Urinary bladder (tissue), 3 donors: ENCODE measurements at regions not wholly inside any gene's neighbourhood (a gene's known extent, or its start where the extent isn't known, plus 50 kb on each side); places are given as distances from the start of the nearest gene placed in this dataset.
"Not testable (repeated sequence)": the region's sequence is repeated elsewhere in the genome, so short reads cannot be mapped to it uniquely, and the experiment has no call there.

Source experiments
- DNase-seq: peaks from one replicate; pipeline ENCODE4 v3.0.0-alpha.2; 2015; ENCODE audit errors: extremely low spot score
- H3K27ac ChIP-seq: one replicate; pipeline ENCODE4 v1.5.1; 2013; ENCODE audit warnings: low read depth, mild to moderate bottlenecking, moderate library complexity
- H3K36me3 ChIP-seq: one replicate; pipeline ENCODE4 v1.6.1; 2013; ENCODE audit warnings: mild to moderate bottlenecking, moderate library complexity; ENCODE audit not compliant: insufficient read depth
- H3K4me1 ChIP-seq: one replicate; pipeline ENCODE4 v1.6.1; 2013; ENCODE audit warnings: mild to moderate bottlenecking, moderate library complexity; ENCODE audit not compliant: insufficient read depth
- H3K4me3 ChIP-seq: one replicate; pipeline ENCODE4 v1.5.1; 2013; ENCODE audit warnings: low read depth, low read length
- WGBS: extraction: QIAGEN DNeasy Blood & Tissue Kit; methylation state at CpG from one replicate; pipeline ENCODE4 v1.1.7; 2013; 5-methylcytosine and 5-hydroxymethylcytosine counted together
- donor health status: healthy with polysubstance abuse.
- donor health status: healthy.

DNA sequence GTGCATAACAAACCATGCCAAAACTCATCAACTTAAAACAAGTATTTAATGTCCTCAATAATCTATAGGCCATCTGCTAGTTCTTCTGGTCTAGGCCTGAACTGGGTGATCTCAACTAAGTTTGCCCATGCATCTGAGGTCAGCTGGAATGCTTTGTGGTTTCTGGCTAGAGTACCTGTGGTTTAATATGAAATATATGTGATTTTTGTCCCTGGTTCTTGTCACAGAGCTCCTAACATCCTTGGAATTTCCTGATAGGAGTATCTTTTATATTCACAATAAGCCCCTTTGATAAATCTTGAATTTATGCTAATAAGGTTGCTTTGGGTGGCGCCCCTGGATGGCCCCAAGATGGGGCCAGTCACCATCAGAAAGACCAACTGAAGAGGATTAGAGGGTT, 535.9 kb downstream of the DNAH5 start:
- no peak overlapping the region for H3K27ac ChIP-seq
- no peak for DNase-seq
- 42% methylated on average over 1 of the region's 1 CpG for WGBS
- no peaks in the 10 kb centered on the region for H3K36me3 ChIP-seq
- no peak overlapping the region for H3K4me3 ChIP-seq
- no peaks in the 10 kb centered on the region for H3K4me1 ChIP-seq

DNA sequence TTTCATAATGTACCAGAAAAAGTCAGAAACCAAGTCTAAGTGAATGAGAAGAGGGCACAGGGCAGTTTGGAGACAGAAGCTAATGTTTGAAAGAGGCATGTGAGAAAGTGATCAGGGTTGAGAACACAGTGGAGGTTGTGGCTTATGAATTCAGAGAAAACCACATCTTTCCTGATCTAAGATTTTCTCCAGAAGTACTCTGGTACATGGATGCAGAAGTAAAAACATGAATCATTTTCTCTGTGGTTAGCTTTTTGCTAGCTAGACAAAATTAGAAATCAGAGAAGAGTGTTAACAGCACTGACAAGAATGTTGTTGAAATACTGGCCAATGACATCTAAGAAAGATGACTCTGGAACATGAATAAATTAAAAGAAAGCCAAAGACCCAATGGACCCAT, 541.1 kb downstream of the DNAH5 start:
- Histone ChIP-seq H3K27ac (no peak overlapping the region), H3K4me3 (no peak overlapping the region), H3K36me3 (no peaks in the 10 kb centered on the region), H3K4me1 (no peaks in the 10 kb centered on the region)
- no peak for DNase-seq

DNA sequence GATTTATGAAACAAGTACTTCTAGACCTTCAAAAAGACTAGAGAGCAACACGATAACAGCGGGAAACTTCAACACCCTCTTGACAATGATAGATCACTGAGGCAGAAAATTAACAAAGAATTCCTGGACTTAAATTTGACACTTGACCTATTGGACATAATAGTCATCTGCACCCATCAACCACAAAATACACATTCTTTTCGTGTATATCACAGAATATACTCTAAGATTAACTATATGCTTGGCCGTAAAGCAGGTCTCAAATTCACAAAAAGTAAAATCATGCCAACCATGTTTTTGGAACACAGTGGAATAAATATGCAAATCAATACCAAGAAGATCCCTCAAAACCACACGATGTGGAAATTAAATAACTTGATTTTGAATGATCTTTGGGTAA, 559.4 kb downstream of the DNAH5 start:
- no peak overlapping the region for H3K27ac ChIP-seq
- H3K36me3 ChIP-seq: no peaks in the 10 kb centered on the region
- H3K4me3 ChIP-seq: no peak overlapping the region
- WGBS: 79% methylated on average over 5 of the region's 5 CpGs
- H3K4me1 ChIP-seq: no peaks in the 10 kb centered on the region
- DNase-seq: no peak

DNA sequence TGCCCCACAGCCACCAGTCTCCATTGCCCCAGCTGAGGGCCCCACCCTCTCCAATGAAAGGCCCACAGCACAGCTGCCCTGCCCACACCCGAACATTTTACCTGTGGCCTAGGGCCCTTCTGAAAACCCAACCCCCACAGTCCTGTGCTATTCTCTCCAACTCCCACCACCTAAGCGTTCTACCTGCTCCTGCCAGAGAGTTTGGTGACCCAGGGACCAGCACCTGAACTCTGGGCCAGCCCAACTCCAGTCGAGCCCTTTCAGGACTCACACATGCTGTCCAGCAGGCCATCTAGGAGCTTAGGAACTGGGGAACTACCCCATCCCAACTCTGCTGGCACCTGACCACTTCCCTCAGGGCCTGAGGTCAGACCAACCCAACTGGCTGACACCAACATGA, 562.3 kb downstream of the DNAH5 start:
- WGBS: 75% methylated on average over 3 of the region's 3 CpGs
- DNase-seq: no peak

DNA sequence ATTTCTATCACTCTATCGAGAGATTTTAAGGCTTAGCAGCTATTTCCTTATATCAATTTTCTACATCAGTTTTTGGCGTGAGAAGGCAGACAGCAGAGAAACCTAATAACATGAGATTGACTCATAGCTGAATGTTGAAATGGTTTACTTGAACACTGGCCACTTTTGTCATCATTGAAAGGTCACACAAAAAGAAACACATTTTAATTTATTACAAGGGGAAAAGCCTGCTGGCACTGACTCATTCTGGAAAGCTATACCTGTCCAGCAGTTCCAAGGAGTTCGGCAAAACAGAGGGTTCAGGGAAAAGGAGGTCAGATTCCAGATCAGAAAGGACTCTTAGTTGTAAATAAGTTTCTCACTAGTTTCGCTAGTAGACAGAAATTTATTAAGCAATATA, 566.4 kb downstream of the DNAH5 start:
- no peak for DNase-seq
- WGBS: 77% methylated on average over 4 of the region's 4 CpGs
- Histone ChIP-seq H3K27ac (no peak overlapping the region), H3K4me3 (no peak overlapping the region), H3K4me1 (no peaks in the 10 kb centered on the region), H3K36me3 (no peaks in the 10 kb centered on the region)

More for the DNA sequence above, 562.3 kb downstream of the DNAH5 start:
- no peak overlapping the region for H3K4me3 ChIP-seq
- no peaks in the 10 kb centered on the region for H3K36me3 ChIP-seq
- no peak overlapping the region for H3K27ac ChIP-seq
- H3K4me1 ChIP-seq: no peaks in the 10 kb centered on the region

DNA sequence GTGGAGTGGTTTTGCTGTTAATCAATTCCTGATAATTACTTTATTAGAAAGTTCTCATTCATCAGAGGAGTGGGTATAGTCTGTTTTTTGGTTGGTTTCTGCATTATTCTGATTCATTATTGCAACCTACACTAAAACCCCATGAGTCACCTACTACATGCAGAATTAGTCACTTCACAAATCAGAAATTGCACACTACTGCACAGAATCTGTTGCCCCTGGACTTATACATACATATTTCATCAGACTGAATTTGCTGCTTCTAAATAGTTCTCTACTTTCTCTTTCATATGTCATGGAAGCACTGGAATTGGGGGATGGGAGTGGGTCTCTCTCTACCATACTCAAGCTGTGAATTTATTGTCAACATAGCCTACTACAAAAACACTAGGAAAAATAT, 585.1 kb downstream of the DNAH5 start:
- H3K36me3 ChIP-seq: no peaks in the 10 kb centered on the region
- no peak overlapping the region for H3K27ac ChIP-seq
- H3K4me1 ChIP-seq: no peaks in the 10 kb centered on the region
- no peak for DNase-seq
- H3K4me3 ChIP-seq: no peak overlapping the region

DNA sequence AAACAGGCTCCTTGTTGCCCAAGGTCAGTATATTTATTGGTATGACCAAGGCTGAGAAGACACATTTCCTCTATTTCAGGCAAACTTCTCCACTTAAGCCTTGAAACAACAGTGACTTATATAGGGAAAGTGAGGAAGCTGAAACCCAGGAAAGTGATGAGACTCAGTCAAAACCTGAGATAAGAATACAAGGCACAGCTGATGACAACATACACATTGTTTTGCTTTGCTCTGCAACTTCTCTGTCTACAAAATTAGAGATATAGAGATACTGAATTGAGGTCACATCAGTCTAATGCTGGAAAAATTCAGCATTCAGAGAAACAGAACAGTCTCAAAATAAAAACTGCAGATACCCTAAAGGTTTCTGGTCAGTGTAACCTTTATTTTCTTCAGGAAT, 586.1 kb downstream of the DNAH5 start:
- H3K4me3 ChIP-seq: no peak overlapping the region
- DNase-seq: no peak
- H3K36me3 ChIP-seq: no peaks in the 10 kb centered on the region
- H3K27ac ChIP-seq: no peak overlapping the region
- no peaks in the 10 kb centered on the region for H3K4me1 ChIP-seq

DNA sequence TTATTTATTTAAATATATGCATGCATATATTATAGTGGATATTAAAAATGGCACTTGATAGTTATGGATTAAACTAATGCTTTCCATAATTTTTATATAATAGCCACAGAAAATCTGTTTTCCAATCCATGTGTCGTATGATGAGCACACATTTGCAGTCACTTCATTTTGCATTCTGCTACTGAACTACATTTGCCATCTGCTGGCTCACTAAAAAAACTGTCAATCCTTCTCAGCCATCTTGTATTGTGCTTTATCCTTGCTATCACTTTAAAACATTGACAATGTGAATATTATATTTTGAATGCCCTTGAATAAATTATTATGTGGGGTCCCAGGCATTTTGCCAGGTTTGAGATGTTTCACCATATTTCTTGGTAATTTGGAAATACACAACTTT, 586.6 kb downstream of the DNAH5 start:
- no peak for DNase-seq
- Histone ChIP-seq H3K27ac (no peak overlapping the region), H3K36me3 (no peaks in the 10 kb centered on the region), H3K4me3 (no peak overlapping the region), H3K4me1 (no peaks in the 10 kb centered on the region)
- 36% methylated on average over 1 of the region's 1 CpG for WGBS

DNA sequence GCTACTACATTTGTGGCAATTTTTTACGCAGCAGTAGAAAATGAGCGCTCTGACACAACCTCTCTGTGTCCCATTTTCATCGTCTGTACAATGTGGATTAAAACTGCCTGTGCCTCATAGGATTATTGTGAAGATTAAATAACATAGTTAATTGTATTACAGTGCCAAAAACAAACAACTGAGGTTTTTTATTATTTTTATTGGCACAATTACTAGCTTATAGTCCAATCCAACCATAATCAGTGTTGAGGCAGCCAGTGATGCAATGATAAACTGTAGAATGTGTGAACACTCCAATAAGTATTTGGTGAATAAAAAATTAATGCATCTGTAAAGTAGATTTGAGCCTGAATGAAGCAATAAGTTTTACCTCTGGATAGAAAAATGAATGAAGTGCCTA, 588.3 kb downstream of the DNAH5 start:
- Histone ChIP-seq H3K36me3 (no peaks in the 10 kb centered on the region), H3K27ac (no peak overlapping the region), H3K4me1 (no peaks in the 10 kb centered on the region), H3K4me3 (no peak overlapping the region)
- WGBS: 77% methylated on average over 3 of the region's 3 CpGs
- DNase-seq: no peak

DNA sequence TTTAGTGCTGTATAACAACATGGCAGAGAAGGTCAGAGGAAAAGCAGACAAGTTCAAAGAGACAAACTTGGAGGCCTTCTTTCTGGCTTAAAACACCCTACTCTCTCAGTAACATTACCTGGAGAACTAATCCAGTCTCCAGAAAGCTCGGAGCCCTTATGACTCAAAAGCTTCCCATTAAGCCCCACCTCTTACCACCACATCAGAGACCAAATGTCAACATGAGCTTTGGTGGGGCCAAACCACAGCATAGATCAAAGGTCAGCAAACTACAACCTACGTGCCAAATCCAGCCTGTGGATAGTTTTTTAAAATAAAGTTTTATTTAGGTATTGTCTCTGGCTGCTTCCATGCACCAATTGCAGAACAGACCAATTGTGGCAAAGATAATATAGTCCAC, 589.9 kb downstream of the DNAH5 start:
- no peak overlapping the region for H3K4me3 ChIP-seq
- H3K4me1 ChIP-seq: no peaks in the 10 kb centered on the region
- H3K27ac ChIP-seq: no peak overlapping the region
- DNase-seq: no peak
- 47% methylated on average over 2 of the region's 2 CpGs for WGBS
- H3K36me3 ChIP-seq: no peaks in the 10 kb centered on the region

DNA sequence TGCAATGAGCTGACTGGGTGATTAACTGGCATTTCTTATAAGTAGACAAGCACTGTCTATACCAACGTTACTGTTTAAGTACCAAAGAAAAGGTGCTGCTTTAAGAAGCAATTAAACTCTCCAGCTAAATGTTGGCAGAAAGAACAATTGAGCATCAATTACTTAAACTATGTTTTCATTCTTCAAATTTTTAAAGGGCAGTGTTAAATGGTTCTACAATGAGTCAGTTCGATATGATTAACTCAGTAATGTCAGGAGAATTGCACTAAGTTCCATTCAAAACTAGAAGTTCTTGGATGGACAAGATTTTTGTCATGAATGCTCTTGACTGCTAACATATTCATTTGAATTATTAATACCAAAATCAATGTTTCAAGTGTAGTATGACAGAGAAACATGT, 593.7 kb downstream of the DNAH5 start:
- Histone ChIP-seq H3K27ac (no peak overlapping the region), H3K4me1 (no peaks in the 10 kb centered on the region), H3K36me3 (no peaks in the 10 kb centered on the region), H3K4me3 (no peak overlapping the region)
- 64% methylated on average over 2 of the region's 2 CpGs for WGBS
- no peak for DNase-seq

DNA sequence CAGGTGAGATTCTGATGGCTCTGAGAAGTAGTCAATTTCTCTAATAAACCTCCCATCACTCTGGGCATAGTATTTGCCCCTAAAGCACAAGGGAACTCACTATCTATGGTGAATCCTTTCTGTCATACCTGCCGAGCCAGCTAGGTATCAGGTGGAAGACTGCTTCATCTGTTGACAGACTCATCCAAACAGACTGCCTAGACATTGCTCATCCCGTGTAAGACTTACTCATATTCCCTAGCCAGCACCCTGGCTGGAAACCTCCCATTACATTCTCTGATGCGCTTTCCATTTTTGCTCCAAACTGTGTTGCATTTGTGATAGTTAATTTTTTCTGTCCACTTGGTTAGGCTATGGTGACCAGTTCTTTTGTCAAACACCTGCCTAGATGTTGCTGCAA, 595.9 kb downstream of the DNAH5 start:
- Histone ChIP-seq H3K36me3 (no peaks in the 10 kb centered on the region), H3K27ac (no peak overlapping the region), H3K4me1 (no peaks in the 10 kb centered on the region), H3K4me3 (no peak overlapping the region)
- WGBS: 82% methylated on average over 3 of the region's 3 CpGs
- DNase-seq: no peak

DNA sequence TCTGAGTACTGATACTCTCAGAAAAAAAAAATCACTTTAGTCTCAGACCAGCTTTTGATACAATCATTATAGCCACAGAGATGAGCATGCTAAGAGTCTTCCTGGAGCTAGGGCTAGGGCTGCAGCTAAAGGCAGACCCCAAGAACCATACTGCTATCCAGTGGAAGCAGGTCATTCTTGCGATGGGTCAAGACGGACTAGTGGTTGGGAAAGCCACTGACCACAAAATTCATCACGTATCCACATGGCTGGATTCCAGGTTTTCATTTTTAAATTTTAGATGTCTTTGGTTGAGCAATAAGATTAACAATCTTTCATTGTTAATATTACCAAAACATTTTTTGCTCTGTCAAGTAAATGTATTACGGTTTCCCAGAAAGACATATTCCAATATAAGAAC, 598.1 kb downstream of the DNAH5 start:
- H3K27ac ChIP-seq: no peak overlapping the region
- WGBS: 95% methylated on average over 4 of the region's 4 CpGs
- H3K36me3 ChIP-seq: no peaks in the 10 kb centered on the region
- H3K4me3 ChIP-seq: no peak overlapping the region
- H3K4me1 ChIP-seq: no peaks in the 10 kb centered on the region
- DNase-seq: no peak

DNA sequence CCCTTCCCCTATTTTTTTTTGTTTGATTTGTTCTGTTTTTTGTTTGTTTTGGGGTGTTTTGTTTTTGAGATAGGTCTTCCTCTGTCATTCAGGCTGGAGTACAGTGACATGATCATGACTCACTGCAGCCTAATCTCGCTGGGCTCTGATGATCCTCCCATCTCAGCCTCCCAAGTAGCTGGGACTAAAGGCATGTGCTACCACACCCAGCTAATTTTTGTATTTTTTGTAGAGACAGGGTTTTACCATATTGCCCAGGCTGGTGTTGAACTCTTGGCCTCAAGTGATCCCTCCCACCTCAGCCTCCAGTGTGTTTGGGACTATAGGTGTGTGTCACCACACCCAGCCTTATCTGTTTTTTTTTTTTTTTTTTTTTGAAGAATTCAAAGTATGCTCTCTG, 605.4 kb downstream of the DNAH5 start:
- DNase-seq: no peak
- WGBS: 36% methylated on average over 1 of the region's 1 CpG
- Histone ChIP-seq H3K4me3 (no peak overlapping the region), H3K4me1 (no peaks in the 10 kb centered on the region), H3K36me3 (no peaks in the 10 kb centered on the region), H3K27ac (no peak overlapping the region)

DNA sequence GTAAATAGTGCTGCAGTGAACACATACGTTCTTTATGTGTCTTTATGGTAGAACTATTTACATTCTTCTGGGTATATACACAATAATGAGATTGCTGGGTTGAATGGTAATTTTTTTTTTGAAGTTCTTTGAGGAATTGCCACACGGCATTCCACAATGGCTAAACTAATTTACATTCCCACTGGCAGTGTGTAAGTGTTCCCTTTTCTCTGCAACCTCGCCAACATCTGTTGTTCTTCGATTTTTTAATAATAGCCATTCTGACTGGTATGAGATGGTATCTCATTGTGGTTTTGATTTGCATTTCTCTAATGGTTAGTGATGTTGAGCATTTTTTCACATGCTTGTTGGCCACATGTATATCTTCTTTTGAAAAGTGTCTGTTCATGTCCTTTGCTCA, 609.5 kb downstream of the DNAH5 start:
- H3K36me3 ChIP-seq, H3K4me3 ChIP-seq, DNase-seq, H3K27ac ChIP-seq, H3K4me1 ChIP-seq: not testable (repeated sequence)
- WGBS: 65% methylated on average over 4 of the region's 4 CpGs
